ENCODE measurements at regions not wholly inside any gene's neighbourhood (a gene's known extent, or its start where the extent isn't known, plus 50 kb on each side); places are given as distances from the start of the nearest gene placed in this dataset.
"Not testable (repeated sequence)": the region's sequence is repeated elsewhere in the genome, so short reads cannot be mapped to it uniquely, and the experiment has no call there.

GRCh38 chr14:43127874-43128273 is 1379.2 kb downstream of the FSCB start:
- TF ChIP-seq POLR2A, CTCF (IDR thresholded peaks at IDR 0.05): not testable (repeated sequence)

All from lower leg skin (tissue), 3 donors.